GM18517 (cell line): ENCODE measurements at regions not wholly inside any gene's neighbourhood (a gene's known extent, or its start where the extent isn't known, plus 50 kb on each side); places are given as distances from the start of the nearest gene placed in this dataset.

Source experiments
- ATAC-seq: cut with Tn5 transposase; IDR thresholded peaks from one replicate; pipeline ENCODE4 v1.9.1; 2021; ENCODE audit warnings: mild to moderate bottlenecking, moderate library complexity; ENCODE audit not compliant: unreplicated experiment

GRCh38 chr5:147162740-147163139 lies 72.1 kb upstream of the STK32A start:
- ATAC-seq: no peak

- ATAC-seq: no peak
These were observed 67.3 kb upstream of the STK32A start for GRCh38 chr5:147167529-147167928.

GRCh38 chr5:147168578-147169327 lies 66.1 kb upstream of the STK32A start:
- ATAC-seq: no peak

DNA sequence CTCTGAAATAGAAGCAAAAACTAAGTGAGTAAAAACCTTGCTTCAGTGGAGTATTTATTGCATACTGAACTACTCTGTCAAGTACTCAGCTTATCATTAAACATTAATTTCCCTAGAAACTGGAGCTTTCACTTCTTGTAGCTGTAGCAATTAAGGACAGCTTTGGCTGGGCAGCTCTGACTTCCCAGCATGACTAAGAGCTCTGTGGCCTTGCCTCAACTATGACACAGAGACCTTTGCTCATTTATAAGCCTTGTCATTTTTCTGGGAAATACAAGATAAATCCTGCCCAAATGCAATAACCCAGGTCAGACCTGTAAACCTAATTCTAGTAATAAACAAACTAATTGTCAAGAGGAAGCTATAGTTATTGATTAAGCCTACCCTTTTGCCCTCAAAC lies 65.4 kb upstream of the STK32A start:
- no peak for ATAC-seq

- ATAC-seq: no peak
These were observed 64.9 kb upstream of the STK32A start for GRCh38 chr5:147169901-147170300.

DNA sequence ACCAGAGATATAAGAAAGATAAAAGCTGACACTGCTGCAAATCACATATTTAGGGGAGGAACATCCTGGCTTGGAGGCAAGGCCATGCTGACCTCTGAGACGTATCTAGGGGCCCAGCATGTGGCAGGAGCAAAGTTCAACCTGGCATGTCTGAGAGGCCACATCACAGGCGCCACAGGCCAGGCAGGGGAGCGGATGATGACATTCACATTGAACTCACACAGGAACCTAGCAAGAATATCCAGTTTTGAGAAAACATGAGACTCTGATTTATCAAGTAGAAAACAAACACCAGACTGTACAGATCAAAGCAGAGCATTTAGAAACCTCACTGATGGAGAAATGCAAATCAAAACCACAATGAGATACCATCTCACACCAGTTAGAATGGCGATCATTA lies 64.2 kb upstream of the STK32A start:
- ATAC-seq: peak; percentile 82

- no peak for ATAC-seq
These were observed 60.1 kb upstream of the STK32A start for GRCh38 chr5:147174671-147175265.

DNA sequence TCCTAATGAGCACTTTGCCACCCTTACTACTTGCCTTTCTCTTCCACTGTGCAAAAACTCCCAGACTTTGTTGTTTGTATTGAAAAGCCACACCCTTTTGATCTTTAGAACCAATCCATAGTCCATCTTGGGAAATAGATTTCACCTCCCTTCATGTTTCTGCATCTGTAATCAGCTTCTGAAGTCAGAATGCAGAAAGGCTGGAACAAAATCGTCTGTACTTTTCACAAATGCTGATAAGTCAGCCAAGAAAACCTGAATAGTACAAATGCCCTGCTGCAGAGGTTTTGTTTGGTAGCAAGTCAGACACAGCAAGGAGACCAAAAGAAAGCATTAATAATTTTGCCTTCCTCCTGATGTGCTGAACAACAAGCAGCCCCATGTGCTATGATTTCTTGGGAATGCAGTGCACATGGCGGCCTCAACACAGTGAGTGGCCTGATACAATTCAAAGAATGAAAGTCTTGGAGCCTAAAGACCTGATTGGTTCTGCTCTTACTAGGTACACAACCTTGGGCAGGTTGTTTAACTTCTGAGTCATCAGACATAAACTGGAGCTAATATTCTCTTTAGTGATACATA lies 59.2 kb upstream of the STK32A start:
- no peak for ATAC-seq

DNA sequence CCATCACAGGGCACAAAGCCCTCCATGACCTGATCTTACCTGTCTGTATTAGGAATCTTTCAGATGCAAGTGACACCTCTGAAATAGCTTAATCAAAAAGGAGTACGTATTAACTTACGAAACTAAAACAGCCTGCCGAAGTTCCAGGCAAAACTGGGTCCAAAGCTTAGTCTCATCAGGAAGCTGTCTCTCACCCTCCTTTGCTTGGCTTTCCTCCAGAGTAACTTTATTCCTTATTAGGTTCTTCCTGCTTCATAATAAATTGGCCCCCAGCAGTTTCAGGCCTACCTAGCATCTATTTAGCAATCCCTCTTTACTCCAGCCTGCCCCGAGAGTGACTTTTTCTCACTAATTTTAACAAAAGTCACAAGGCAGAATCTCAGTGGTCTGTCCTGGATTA lies 58.4 kb upstream of the STK32A start:
- no peak for ATAC-seq

- no peak for ATAC-seq
These were observed 57.5 kb upstream of the STK32A start for GRCh38 chr5:147177125-147177840.

DNA sequence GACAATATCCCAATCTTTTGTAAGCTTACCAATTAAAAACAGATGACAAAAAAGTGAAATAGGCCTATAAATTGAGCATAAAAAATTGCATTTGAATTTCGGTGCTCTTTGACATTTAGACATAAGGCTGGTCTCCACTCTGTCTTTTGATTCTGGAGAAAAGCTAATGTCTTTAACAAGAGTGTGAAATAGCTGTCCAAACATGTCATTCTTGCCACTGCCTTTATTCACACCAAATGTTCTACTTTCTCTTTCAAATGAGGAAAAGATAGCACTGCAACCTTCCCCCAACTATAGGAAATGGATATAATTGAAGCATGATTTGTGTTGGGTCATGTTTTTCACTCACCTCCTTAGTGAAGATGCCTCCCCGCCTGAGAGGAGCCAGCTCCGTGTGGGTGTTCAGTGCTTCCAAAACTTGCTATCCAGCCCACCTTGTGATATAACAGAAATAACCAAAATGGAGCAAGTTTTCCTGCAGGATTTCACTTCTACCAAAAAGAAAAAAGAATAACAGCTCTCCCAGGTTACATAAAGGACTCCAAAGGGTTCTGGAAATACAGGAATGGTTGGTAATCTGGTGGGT lies 55.2 kb upstream of the STK32A start:
- no peak for ATAC-seq

DNA sequence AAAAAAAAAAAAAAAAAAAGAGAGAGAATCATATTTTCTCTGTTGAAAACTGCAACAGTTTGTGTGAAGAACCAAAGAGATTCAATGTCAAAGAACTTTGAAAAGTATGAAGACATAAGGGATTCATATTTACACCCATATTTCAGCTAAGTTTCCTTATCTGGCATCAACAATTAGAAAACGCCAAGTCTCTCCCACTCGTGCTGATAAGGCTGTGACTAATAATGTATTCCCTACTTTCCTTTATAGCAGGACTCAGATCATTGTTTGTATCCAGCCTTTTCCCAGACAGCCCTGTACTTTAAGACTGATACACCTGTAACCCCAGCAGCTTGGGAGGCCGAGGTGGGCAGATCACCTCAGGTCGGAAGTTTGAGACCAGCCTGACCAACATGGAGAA lies 54.1 kb upstream of the STK32A start:
- ATAC-seq: no peak
